Type B pancreatic cell (in vitro differentiated cells): ENCODE measurements at regions not wholly inside any gene's neighbourhood (a gene's known extent, or its start where the extent isn't known, plus 50 kb on each side); places are given as distances from the start of the nearest gene placed in this dataset.

ENCODE experiments used
- DNase-seq: peaks from one replicate; pipeline ENCODE4 v3.0.0; 2021; ENCODE audit warnings: mixed read lengths; ENCODE audit not compliant: unreplicated experiment; ENCODE audit errors: extremely low spot score
- H3K27ac Mint-ChIP-seq: 2 replicates; pipeline ENCODE4 v1.8.0; 2021; ENCODE audit warnings: mild to moderate bottlenecking, mixed read lengths
- H3K27me3 Mint-ChIP-seq: 2 replicates; pipeline ENCODE4 v1.8.0; 2021; ENCODE audit warnings: mixed read lengths
- H3K36me3 Mint-ChIP-seq: 2 replicates; pipeline ENCODE4 v1.8.0; 2021; ENCODE audit warnings: mixed read lengths
- H3K4me1 Mint-ChIP-seq: one replicate; pipeline ENCODE4 v1.8.0; 2021; ENCODE audit warnings: mixed read lengths; ENCODE audit not compliant: unreplicated experiment
- H3K4me3 Mint-ChIP-seq: 2 replicates; pipeline ENCODE4 v1.8.0; 2021; ENCODE audit warnings: mild to moderate bottlenecking, mixed read lengths
- H3K9me3 Mint-ChIP-seq: 2 replicates; pipeline ENCODE4 v1.8.0; 2021; ENCODE audit warnings: mixed read lengths
- TF ChIP-seq, protein P1 (sequence below): fragments of 200-600 bp; sonication (generic); conservative IDR thresholded peaks from 2 replicates; pipeline ENCODE4 v1.5.0; 2021; ENCODE audit warnings: antibody characterized with exemption, mild to moderate bottlenecking

DNA sequence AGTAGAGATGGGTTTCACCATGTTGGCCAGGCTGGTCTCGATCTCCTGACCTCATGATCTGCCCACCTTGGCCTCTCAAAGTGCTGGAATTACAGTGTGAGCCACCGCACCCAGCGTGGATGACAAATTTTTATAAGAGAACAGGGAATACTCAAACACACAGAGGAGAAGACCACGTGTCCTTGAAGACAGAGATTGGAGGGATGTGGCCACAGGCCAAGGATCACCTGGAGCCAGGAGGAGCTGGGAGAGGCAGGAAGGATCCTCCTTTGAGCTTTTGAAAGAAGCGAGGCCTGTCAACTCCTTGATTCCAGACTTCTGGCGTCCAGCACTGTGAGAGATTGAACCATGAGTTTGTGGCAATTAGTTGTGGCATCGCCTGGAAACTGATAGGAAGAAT is 1049.5 kb downstream of the TBC1D22A start:
- H3K27me3 Mint-ChIP-seq = peaks cover 6% of the 10 kb centered on the region
- H3K27ac Mint-ChIP-seq = no peak overlapping the region
- DNase-seq = no peak
- no peaks in the 10 kb centered on the region for H3K4me1 Mint-ChIP-seq
- H3K4me3 Mint-ChIP-seq = no peak overlapping the region
- no peaks in the 10 kb centered on the region for H3K9me3 Mint-ChIP-seq
- TF ChIP-seq, protein P1, sequence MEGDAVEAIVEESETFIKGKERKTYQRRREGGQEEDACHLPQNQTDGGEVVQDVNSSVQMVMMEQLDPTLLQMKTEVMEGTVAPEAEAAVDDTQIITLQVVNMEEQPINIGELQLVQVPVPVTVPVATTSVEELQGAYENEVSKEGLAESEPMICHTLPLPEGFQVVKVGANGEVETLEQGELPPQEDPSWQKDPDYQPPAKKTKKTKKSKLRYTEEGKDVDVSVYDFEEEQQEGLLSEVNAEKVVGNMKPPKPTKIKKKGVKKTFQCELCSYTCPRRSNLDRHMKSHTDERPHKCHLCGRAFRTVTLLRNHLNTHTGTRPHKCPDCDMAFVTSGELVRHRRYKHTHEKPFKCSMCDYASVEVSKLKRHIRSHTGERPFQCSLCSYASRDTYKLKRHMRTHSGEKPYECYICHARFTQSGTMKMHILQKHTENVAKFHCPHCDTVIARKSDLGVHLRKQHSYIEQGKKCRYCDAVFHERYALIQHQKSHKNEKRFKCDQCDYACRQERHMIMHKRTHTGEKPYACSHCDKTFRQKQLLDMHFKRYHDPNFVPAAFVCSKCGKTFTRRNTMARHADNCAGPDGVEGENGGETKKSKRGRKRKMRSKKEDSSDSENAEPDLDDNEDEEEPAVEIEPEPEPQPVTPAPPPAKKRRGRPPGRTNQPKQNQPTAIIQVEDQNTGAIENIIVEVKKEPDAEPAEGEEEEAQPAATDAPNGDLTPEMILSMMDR = no peak
- no peaks in the 10 kb centered on the region for H3K36me3 Mint-ChIP-seq

DNA sequence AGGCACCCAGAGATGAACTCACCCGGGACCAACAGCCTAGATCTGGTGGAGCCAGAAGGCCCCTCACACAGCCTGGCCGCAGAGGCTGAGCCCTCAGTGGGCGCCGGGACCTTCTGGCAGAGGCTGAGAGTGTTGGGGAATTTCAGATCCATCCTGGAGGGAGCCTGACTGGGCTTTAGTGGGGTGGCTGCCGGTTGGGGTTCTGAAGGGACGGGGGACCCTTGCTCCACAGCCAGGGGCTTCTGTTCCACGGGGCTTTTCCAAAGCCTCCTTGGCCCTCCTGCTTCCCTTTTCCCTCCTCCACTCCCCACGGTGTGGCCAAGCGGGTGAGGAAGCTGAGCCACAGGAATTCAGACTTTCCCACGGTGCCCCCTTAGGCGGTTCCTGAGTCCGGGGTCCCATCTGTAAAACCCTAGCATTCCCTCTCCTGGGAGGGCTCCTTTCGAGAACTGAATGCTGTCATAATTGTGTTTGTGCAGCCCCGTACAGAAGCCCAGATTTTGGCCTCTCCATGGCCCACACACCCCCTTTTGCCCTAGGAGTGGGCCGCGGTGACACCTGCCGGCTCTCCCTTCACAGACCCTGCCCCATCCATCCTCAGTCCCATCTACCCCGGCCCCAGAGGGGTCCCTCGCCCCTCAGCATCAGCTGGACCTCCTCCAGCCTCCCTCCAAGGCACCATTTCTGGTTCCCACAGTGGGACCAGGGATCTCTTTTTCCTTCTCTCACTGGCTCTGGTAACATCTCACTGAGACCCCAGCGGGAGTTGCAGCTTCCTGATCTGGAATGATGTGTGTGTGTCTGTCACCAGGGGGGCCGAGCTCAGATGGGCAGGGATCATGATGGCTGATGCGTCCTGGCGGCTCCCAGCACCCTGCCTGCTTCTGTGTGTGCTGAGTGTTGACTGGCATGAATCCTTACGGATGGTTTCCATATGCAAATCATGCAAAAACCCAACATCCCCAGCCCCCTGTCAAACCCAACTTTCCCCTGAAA is 1048.4 kb downstream of the TBC1D22A start:
- no peaks in the 10 kb centered on the region for H3K4me1 Mint-ChIP-seq
- H3K36me3 Mint-ChIP-seq = no peaks in the 10 kb centered on the region
- H3K27me3 Mint-ChIP-seq = peaks cover 7% of the 10 kb centered on the region
- no peak overlapping the region for H3K27ac Mint-ChIP-seq
- DNase-seq = peak; percentile 63
- H3K4me3 Mint-ChIP-seq = no peak overlapping the region
- TF ChIP-seq, protein P1 = no peak
- no peaks in the 10 kb centered on the region for H3K9me3 Mint-ChIP-seq

DNA sequence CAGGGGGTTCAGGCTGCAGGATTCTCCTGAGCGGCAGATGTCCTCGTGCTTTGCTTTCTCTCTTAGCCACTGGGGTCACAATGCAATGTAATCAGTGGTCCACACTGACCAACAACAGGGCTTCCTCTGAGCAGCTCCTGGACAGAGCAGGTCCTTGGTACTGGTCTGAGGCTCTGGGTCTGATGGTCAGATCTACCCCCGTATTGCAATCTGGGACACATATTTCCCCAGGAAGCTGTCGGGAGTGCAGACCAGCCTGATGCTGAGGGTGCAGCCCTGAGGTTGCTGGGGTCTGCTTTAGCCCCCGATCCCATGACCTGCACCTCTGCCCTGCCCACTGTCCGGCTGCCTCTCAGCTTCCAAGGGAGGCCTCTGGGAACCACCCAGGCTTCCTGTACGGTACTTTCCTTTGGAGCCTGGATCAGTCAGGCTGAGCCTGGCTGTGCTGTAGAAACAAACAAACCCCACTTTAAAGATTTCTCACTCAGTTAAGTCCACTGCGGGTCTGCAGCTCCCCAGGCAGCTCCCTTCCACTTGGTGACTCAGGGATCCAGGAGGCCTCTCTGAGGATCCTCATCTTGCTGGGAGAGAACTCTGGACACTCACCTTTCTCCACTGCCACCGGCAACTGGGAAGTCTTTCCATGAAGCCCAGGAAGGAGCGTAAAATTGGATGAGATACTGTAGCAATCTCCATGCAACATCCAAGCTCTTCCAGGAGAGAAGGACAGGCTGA is 1046.6 kb downstream of the TBC1D22A start:
- no peak overlapping the region for H3K4me3 Mint-ChIP-seq
- no peaks in the 10 kb centered on the region for H3K4me1 Mint-ChIP-seq
- TF ChIP-seq, protein P1 = no peak
- H3K27me3 Mint-ChIP-seq = peaks cover 8% of the 10 kb centered on the region
- H3K9me3 Mint-ChIP-seq = no peaks in the 10 kb centered on the region
- H3K27ac Mint-ChIP-seq = no peak overlapping the region
- H3K36me3 Mint-ChIP-seq = no peaks in the 10 kb centered on the region
- peak; percentile 53 for DNase-seq

DNA sequence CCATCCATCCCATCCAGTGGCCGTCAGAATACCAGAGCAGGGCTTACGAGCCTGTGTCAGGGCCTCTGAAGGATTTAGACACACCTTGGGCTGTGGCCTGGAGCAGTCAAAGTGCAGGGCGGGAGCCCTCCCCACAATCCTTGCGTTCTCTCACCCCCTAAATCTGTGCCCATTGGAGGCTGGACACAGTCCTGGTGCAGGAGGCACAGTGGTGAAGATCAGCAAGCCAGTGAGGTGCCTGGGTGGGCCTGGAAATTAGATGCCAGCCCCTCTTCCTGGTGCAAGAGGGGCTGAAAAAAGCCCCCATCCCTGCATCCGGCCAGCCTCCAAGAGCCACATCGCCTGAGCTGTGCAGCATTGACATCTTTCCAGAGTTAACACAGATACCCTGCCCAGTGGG is 1045.8 kb downstream of the TBC1D22A start:
- TF ChIP-seq, protein P1 = no peak
- no peak for DNase-seq
- H3K27me3 Mint-ChIP-seq = peaks cover 17% of the 10 kb centered on the region
- H3K4me3 Mint-ChIP-seq = no peak overlapping the region
- H3K36me3 Mint-ChIP-seq = no peaks in the 10 kb centered on the region
- H3K4me1 Mint-ChIP-seq = no peaks in the 10 kb centered on the region
- no peaks in the 10 kb centered on the region for H3K9me3 Mint-ChIP-seq
- H3K27ac Mint-ChIP-seq = no peak overlapping the region

DNA sequence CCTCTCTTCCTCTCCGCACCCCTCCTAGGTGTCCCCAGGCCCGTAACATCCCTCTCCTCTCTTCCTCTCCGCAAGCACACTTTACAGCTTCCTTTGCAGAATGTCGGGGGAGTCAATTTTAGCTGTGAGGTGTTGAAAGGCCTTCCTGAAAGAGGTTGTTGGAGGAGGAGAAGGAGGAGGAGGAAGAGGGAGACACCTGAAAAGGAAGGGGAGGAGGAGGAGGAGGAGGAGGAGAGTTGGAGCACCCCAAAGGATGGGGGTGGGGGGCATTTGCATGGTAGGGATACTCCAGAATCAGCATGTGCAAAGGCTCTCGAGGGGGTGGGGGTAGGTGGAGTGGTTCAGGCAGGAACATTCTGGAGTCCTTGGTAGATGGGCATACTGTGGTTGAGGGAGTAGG is 1045.1 kb downstream of the TBC1D22A start:
- DNase-seq = peak; percentile 20
- no peaks in the 10 kb centered on the region for H3K9me3 Mint-ChIP-seq
- TF ChIP-seq, protein P1 = no peak

More for the DNA sequence above, 1045.1 kb downstream of the TBC1D22A start:
- H3K4me1 Mint-ChIP-seq = no peaks in the 10 kb centered on the region
- no peak overlapping the region for H3K27ac Mint-ChIP-seq
- H3K27me3 Mint-ChIP-seq = peaks cover 19% of the 10 kb centered on the region
- no peak overlapping the region for H3K4me3 Mint-ChIP-seq
- H3K36me3 Mint-ChIP-seq = no peaks in the 10 kb centered on the region
